GM21390 (cell line): ENCODE measurements at regions not wholly inside any gene's neighbourhood (a gene's known extent, or its start where the extent isn't known, plus 50 kb on each side); places are given as distances from the start of the nearest gene placed in this dataset.
"Not testable (repeated sequence)": the region's sequence is repeated elsewhere in the genome, so short reads cannot be mapped to it uniquely, and the experiment has no call there.

Experiments
- ATAC-seq: cut with Tn5 transposase; IDR thresholded peaks from one replicate; pipeline ENCODE4 v1.9.1; 2021; ENCODE audit not compliant: unreplicated experiment

- not testable (repeated sequence) for ATAC-seq
Measured at GRCh38 chr10:6702833-6703232, 122.8 kb upstream of the PRKCQ start.

- ATAC-seq, result no peak
Measured at GRCh38 chr10:6702030-6702429, 122.0 kb upstream of the PRKCQ start.

- ATAC-seq, result no peak
Measured at GRCh38 chr10:6701289-6701688, 121.2 kb upstream of the PRKCQ start.

- no peak for ATAC-seq
Measured at GRCh38 chr10:6700066-6700465, 120.0 kb upstream of the PRKCQ start.

GRCh38 chr10:6699336-6699735 is 119.3 kb upstream of the PRKCQ start:
- ATAC-seq, result no peak

GRCh38 chr10:6695519-6695918 is 115.4 kb upstream of the PRKCQ start:
- no peak for ATAC-seq

GRCh38 chr10:6694447-6695140 is 114.5 kb upstream of the PRKCQ start:
- ATAC-seq, result no peak

GRCh38 chr10:6692856-6693255 is 112.8 kb upstream of the PRKCQ start:
- ATAC-seq, result no peak

- ATAC-seq, result no peak
Measured at GRCh38 chr10:6692103-6692502, 112.0 kb upstream of the PRKCQ start.

- no peak for ATAC-seq
Measured at GRCh38 chr10:6689036-6689435, 109.0 kb upstream of the PRKCQ start.

- no peak for ATAC-seq
Measured at GRCh38 chr10:6680735-6681134, 100.7 kb upstream of the PRKCQ start.

- no peak for ATAC-seq
Measured at GRCh38 chr10:6678956-6679355, 98.9 kb upstream of the PRKCQ start.

- no peak for ATAC-seq
Measured at GRCh38 chr10:6678211-6678803, 98.2 kb upstream of the PRKCQ start.

- ATAC-seq, result not testable (repeated sequence)
Measured at GRCh38 chr10:6677129-6677528, 97.1 kb upstream of the PRKCQ start.

GRCh38 chr10:6674291-6674690 is 94.2 kb upstream of the PRKCQ start:
- ATAC-seq, result no peak

GRCh38 chr10:6671976-6672375 is 91.9 kb upstream of the PRKCQ start:
- no peak for ATAC-seq

GRCh38 chr10:6669269-6669859 is 89.3 kb upstream of the PRKCQ start:
- ATAC-seq, result no peak

GRCh38 chr10:6667679-6668270 is 87.7 kb upstream of the PRKCQ start:
- no peak for ATAC-seq

GRCh38 chr10:6667150-6667549 is 87.1 kb upstream of the PRKCQ start:
- ATAC-seq, result no peak

- ATAC-seq, result no peak
Measured at GRCh38 chr10:6665847-6666246, 85.8 kb upstream of the PRKCQ start.

GRCh38 chr10:6660460-6660859 is 80.4 kb upstream of the PRKCQ start:
- no peak for ATAC-seq

GRCh38 chr10:6659451-6659850 is 79.4 kb upstream of the PRKCQ start:
- no peak for ATAC-seq
